Liver (tissue), 3 donors: ENCODE measurements at regions not wholly inside any gene's neighbourhood (a gene's known extent, or its start where the extent isn't known, plus 50 kb on each side); places are given as distances from the start of the nearest gene placed in this dataset.

Experiments used
- ATF3 ChIP-seq: IDR thresholded peaks from 2 replicates; pipeline ENCODE4 v1.6.1; 2016; ENCODE audit warnings: antibody characterized with exemption
- GABPA ChIP-seq, 2 donors: IDR thresholded peaks in 1 of 2; conservative IDR thresholded peaks in 1 of 2; 2 replicates each; pipeline ENCODE4 v1.6.1; 2016; ENCODE audit warnings: antibody characterized with exemption in 2 of 2, mild to moderate bottlenecking in 1 of 2, moderate library complexity in 1 of 2
- HNF4A ChIP-seq, 2 donors: conservative IDR thresholded peaks; 2 replicates each; pipeline ENCODE4 v1.6.1; 2016; ENCODE audit warnings: antibody characterized with exemption in 2 of 2, mild to moderate bottlenecking in 2 of 2
- JUND ChIP-seq, 2 donors: IDR thresholded peaks; 2 replicates each; pipeline ENCODE4 v1.6.1; 2016; ENCODE audit warnings: antibody characterized with exemption in 2 of 2
- RAD21 ChIP-seq, 2 donors: IDR thresholded peaks; 2 replicates each; pipeline ENCODE4 v1.6.1; 2016; ENCODE audit warnings: antibody characterized with exemption in 2 of 2, mild to moderate bottlenecking in 2 of 2
- REST ChIP-seq: IDR thresholded peaks from 2 replicates; pipeline ENCODE4 v1.6.1; 2016; ENCODE audit warnings: antibody characterized with exemption, mild to moderate bottlenecking
- TAF1 ChIP-seq: conservative IDR thresholded peaks from 2 replicates; pipeline ENCODE4 v1.6.1; 2016; ENCODE audit warnings: antibody characterized with exemption, mild to moderate bottlenecking
- YY1 ChIP-seq: IDR thresholded peaks from 2 replicates; pipeline ENCODE4 v1.6.1; 2016; ENCODE audit warnings: antibody characterized with exemption, mild to moderate bottlenecking
- TF ChIP-seq, protein P1 (sequence below): fragments of 150-350 bp; IDR thresholded peaks from 2 replicates; pipeline ENCODE4 v1.5.1; 2017; ENCODE audit warnings: improper control_type of control experiment, low read depth, low read length; ENCODE audit not compliant: missing input control
- donor health status: healthy.
- donor health status: healthy.

DNA sequence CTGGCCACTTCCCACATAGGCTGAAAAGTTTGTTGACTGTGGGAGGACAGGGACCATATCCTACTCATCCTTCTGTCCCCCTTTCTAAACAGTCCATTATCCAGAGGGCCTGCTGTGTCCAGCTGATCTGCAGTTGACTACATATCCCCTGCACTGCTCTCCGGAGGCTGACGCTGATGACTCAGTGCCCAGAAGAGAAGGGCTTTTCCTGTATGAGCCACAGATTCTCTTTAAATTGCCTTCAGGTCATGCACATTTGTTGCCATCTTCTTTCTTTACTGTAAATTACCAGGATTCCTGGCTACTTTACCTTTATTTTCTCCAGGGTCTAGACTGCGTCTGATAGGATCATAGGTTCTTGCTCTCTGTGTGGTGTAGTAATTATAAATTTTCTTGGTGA lies 125.2 kb downstream of the LACC1 start:
- TF ChIP-seq RAD21 (IDR thresholded peaks at IDR 0.05) (no peak), JUND (IDR thresholded peaks at IDR 0.05) (no peak), REST (no peak), GABPA (IDR thresholded peaks at IDR 0.05 in 1 of 2, conservative IDR thresholded peaks at IDR 0.05 in 1 of 2) (no peak), TAF1 (no peak), YY1 (no peak), ATF3 (no peak), HNF4A (conservative IDR thresholded peaks at IDR 0.05) (no peak)
- TF ChIP-seq, protein P1, sequence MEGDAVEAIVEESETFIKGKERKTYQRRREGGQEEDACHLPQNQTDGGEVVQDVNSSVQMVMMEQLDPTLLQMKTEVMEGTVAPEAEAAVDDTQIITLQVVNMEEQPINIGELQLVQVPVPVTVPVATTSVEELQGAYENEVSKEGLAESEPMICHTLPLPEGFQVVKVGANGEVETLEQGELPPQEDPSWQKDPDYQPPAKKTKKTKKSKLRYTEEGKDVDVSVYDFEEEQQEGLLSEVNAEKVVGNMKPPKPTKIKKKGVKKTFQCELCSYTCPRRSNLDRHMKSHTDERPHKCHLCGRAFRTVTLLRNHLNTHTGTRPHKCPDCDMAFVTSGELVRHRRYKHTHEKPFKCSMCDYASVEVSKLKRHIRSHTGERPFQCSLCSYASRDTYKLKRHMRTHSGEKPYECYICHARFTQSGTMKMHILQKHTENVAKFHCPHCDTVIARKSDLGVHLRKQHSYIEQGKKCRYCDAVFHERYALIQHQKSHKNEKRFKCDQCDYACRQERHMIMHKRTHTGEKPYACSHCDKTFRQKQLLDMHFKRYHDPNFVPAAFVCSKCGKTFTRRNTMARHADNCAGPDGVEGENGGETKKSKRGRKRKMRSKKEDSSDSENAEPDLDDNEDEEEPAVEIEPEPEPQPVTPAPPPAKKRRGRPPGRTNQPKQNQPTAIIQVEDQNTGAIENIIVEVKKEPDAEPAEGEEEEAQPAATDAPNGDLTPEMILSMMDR, result no peak
